Thoracic aorta (tissue), 2 donors: ENCODE measurements at regions not wholly inside any gene's neighbourhood (a gene's known extent, or its start where the extent isn't known, plus 50 kb on each side); places are given as distances from the start of the nearest gene placed in this dataset.

Experiments
- ATAC-seq: fragments of 150-250 bp; one replicate; pipeline ENCODE4 v1.8.0; 2017; ENCODE audit warnings: low read depth; ENCODE audit not compliant: insufficient number of reproducible peaks, low FRiP score
- DNase-seq: peaks from one replicate; pipeline ENCODE4 v3.0.0-alpha.2; 2020; ENCODE audit warnings: low spot score
- H3K27ac ChIP-seq, 2 donors: fragments of 200-600 bp; sonication (generic); 1 replicate in 1 of 2; 2 replicates in 1 of 2; pipeline ENCODE4 v1.5.1; 2016; ENCODE audit warnings: mild to moderate bottlenecking in 2 of 2, moderate library complexity in 2 of 2
- H3K27me3 ChIP-seq: fragments of 200-600 bp; sonication (generic); replicated peaks from 2 replicates; pipeline ENCODE4 v1.6.0; 2016; ENCODE audit warnings: mild to moderate bottlenecking; ENCODE audit not compliant: insufficient read depth
- H3K36me3 ChIP-seq: fragments of 200-600 bp; sonication (generic); one replicate; pipeline ENCODE4 v1.5.1; 2016
- H3K4me1 ChIP-seq, 2 donors: fragments of 200-600 bp; sonication (generic); 1 replicate in 1 of 2; 2 replicates in 1 of 2; pipeline versions ENCODE4 v1.5.1 to v1.6.0; 2016; ENCODE audit warnings: low read depth in 2 of 2, mild to moderate bottlenecking in 1 of 2; ENCODE audit not compliant: control insufficient read depth in 1 of 2
- H3K4me3 ChIP-seq: fragments of 200-600 bp; sonication (generic); 2 replicates; pipeline ENCODE4 v1.5.1; 2016; ENCODE audit warnings: mild to moderate bottlenecking
- H3K9me3 ChIP-seq: fragments of 200-600 bp; sonication (generic); 2 replicates; pipeline ENCODE4 v1.5.1; 2016
- TF ChIP-seq, protein P1 (sequence below): fragments of 200-600 bp; sonication (generic); IDR thresholded peaks from one replicate; pipeline ENCODE4 v1.5.1; 2019; ENCODE audit warnings: antibody characterized with exemption

DNA sequence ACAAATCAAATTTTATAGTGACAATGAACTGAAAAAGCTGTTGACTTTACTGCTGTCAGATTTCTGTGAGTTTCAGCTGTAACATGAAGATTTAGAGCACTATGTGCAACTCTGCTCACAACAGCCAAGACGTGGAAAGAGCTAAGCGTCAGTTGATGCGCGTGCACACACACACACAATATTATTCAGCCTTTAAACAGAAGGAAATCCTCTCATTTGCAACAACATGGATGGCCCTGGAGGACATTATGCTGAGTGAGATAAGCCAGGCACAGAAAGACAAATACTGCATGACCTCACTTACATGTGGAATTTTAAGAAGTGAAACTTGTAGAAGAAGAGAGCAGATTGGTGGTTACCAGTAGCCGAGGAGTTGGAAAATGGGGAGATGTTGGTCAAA is 82.8 kb upstream of the FRMD4A start:
- no peaks in the 10 kb centered on the region for H3K27me3 ChIP-seq
- no peaks in the 10 kb centered on the region for H3K4me1 ChIP-seq
- no peaks in the 10 kb centered on the region for H3K36me3 ChIP-seq
- DNase-seq, result no peak
- H3K9me3 ChIP-seq, result no peaks in the 10 kb centered on the region
- TF ChIP-seq, protein P1, sequence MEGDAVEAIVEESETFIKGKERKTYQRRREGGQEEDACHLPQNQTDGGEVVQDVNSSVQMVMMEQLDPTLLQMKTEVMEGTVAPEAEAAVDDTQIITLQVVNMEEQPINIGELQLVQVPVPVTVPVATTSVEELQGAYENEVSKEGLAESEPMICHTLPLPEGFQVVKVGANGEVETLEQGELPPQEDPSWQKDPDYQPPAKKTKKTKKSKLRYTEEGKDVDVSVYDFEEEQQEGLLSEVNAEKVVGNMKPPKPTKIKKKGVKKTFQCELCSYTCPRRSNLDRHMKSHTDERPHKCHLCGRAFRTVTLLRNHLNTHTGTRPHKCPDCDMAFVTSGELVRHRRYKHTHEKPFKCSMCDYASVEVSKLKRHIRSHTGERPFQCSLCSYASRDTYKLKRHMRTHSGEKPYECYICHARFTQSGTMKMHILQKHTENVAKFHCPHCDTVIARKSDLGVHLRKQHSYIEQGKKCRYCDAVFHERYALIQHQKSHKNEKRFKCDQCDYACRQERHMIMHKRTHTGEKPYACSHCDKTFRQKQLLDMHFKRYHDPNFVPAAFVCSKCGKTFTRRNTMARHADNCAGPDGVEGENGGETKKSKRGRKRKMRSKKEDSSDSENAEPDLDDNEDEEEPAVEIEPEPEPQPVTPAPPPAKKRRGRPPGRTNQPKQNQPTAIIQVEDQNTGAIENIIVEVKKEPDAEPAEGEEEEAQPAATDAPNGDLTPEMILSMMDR, result no peak
- ATAC-seq, result no peak
- no peak overlapping the region for H3K4me3 ChIP-seq
- no peak overlapping the region for H3K27ac ChIP-seq

DNA sequence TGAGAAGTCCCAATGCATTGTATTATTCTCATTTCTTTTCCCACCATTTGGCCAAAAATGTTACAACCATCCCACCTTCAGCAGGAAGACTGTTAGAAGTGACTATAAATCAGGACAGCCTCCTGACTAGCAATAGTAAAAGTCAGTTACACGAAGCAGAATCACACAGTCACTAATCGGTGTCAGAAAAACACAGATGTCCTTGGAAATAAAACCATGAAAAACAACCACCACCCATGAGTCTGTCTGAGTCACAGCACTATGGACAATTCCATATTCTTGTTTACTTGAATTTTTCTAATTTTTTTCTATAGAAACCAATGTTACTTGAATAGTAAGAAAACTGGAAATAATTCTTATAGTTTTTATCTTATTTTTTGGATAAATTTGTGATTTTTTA is 81.9 kb upstream of the FRMD4A start:
- no peaks in the 10 kb centered on the region for H3K27me3 ChIP-seq
- H3K27ac ChIP-seq, result no peak overlapping the region
- ATAC-seq, result no peak
- H3K4me3 ChIP-seq, result no peak overlapping the region
- H3K4me1 ChIP-seq, result no peaks in the 10 kb centered on the region
- TF ChIP-seq, protein P1, result no peak
- no peak for DNase-seq
- H3K9me3 ChIP-seq, result no peaks in the 10 kb centered on the region
- H3K36me3 ChIP-seq, result no peaks in the 10 kb centered on the region

DNA sequence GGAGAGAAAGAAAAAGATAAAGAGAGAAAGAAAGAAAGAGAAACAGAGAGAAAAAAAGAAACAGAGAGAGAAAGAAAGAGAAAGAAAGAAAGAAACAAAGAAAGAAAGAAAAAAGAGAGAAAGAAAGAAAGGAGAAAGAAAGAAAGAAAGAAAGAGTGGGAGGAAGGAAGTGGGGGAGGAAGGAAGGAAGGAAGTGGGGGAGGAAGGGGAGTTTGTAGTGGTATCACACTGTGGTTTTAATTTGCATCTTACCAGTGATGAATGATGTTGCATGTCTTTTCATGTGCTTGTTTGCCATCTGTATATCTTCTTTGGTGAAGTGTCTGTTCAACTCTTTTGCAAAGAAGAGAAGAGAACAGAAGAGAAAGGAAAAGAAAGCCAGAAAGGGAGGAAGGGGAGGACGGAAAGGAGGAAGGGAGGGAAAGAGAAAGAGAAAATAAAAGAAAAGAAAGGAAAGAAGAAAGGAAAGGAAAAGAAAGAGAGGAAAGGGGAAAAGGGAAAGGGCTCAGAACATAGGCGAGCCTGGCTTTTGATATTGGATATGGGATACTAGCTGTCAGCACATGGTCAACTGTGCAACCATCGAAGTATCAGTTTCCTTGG is 79.2 kb upstream of the FRMD4A start:
- H3K4me1 ChIP-seq, result peaks cover 0 to 8% of the 10 kb centered on the region in 2 donors
- H3K9me3 ChIP-seq, result no peaks in the 10 kb centered on the region
- DNase-seq, result no peak
- no peak overlapping the region for H3K27ac ChIP-seq
- no peak for ATAC-seq
- H3K27me3 ChIP-seq, result no peaks in the 10 kb centered on the region
- H3K4me3 ChIP-seq, result no peak overlapping the region
- TF ChIP-seq, protein P1, result no peak
- H3K36me3 ChIP-seq, result no peaks in the 10 kb centered on the region

DNA sequence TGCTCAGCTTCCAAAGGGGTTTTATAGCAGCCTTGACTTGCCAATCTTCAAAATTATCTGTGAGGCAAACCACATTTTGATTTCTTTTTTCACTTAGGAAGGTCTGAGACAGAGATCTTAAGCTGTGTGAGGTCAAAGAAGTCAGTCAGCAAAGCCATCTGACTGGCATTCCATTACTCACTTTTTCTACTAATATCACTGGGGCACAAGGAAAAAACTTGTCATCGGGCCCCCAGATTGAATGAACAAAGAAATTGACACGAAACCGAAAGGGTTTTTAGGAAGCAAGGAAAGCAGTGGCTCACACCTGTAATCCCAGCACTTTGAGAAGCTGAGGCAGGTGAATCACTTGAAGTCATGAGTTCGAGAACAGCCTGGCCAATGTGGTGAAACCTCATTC is 78.5 kb upstream of the FRMD4A start:
- Histone ChIP-seq H3K36me3 (no peaks in the 10 kb centered on the region), H3K27me3 (no peaks in the 10 kb centered on the region), H3K27ac (no peak overlapping the region), H3K4me3 (no peak overlapping the region), H3K4me1 (peaks cover 0 to 14% of the 10 kb centered on the region in 2 donors), H3K9me3 (no peaks in the 10 kb centered on the region)
- ATAC-seq (no peak), DNase-seq (no peak)
- TF ChIP-seq, protein P1, result no peak

DNA sequence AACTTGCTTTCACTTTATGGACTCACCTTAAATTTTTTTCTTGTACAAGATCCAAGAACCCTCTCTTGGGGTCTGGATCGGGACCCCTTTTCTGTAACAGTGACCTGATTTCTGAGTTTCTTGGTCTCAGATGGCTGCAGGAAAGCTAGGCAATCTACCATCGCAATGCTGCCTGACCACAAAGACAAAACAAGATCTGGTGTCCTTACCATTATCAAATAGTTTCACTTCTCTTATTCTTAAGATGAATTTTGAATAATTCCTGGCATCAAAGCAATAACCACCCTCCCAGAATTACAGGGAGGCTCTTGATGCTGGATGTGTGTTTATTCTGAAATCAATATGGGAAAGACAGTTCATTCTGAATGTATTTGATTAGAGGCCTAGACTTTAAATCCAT is 77.4 kb upstream of the FRMD4A start:
- TF ChIP-seq, protein P1, result no peak
- Histone ChIP-seq H3K27me3 (no peaks in the 10 kb centered on the region), H3K9me3 (no peaks in the 10 kb centered on the region), H3K36me3 (no peaks in the 10 kb centered on the region), H3K4me1 (peaks cover 0 to 14% of the 10 kb centered on the region in 2 donors), H3K27ac (no peak overlapping the region), H3K4me3 (no peak overlapping the region)
- no peak for ATAC-seq
- DNase-seq, result no peak
